ENCODE measurements at regions not wholly inside any gene's neighbourhood (a gene's known extent, or its start where the extent isn't known, plus 50 kb on each side); places are given as distances from the start of the nearest gene placed in this dataset.

GRCh38 chr21:28644762-28645161, 347.9 kb downstream of the LTN1 start:
- no peak for DNase-seq (ENCODE audit: low read depth)

- no peak for DNase-seq (ENCODE audit: low read depth)
These were observed 349.8 kb downstream of the LTN1 start for GRCh38 chr21:28642891-28643290.

- DNase-seq (ENCODE audit: low read depth): no peak
These were observed 350.9 kb downstream of the LTN1 start for GRCh38 chr21:28641731-28642130.

GRCh38 chr21:28640326-28640725, 352.4 kb downstream of the LTN1 start:
- DNase-seq (ENCODE audit: low read depth): no peak

- no peak for DNase-seq (ENCODE audit: low read depth)
These were observed 352.9 kb downstream of the LTN1 start for GRCh38 chr21:28639737-28640136.

- DNase-seq (ENCODE audit: low read depth): no peak
These were observed 355.7 kb downstream of the LTN1 start for GRCh38 chr21:28636752-28637691.

- no peak for DNase-seq (ENCODE audit: low read depth)
These were observed 357.1 kb downstream of the LTN1 start for GRCh38 chr21:28635541-28635940.

GRCh38 chr21:28633839-28634555, 358.7 kb downstream of the LTN1 start:
- no peak for DNase-seq (ENCODE audit: low read depth)

- no peak for DNase-seq (ENCODE audit: low read depth)
These were observed 359.8 kb downstream of the LTN1 start for GRCh38 chr21:28632755-28633408.

- no peak for DNase-seq (ENCODE audit: low read depth)
These were observed 365.0 kb downstream of the LTN1 start for GRCh38 chr21:28627691-28628090.

GRCh38 chr21:28627261-28627660, 365.4 kb downstream of the LTN1 start:
- no peak for DNase-seq (ENCODE audit: low read depth)

- no peak for DNase-seq (ENCODE audit: low read depth)
These were observed 368.1 kb downstream of the LTN1 start for GRCh38 chr21:28624626-28625025.

- DNase-seq (ENCODE audit: low read depth): no peak
These were observed 375.4 kb downstream of the LTN1 start for GRCh38 chr21:28617300-28617699.

GRCh38 chr21:28615276-28615675, 377.4 kb downstream of the LTN1 start:
- DNase-seq (ENCODE audit: low read depth): no peak

- DNase-seq (ENCODE audit: low read depth): no peak
These were observed 377.9 kb downstream of the LTN1 start for GRCh38 chr21:28614791-28615190.

- DNase-seq (ENCODE audit: low read depth): no peak
These were observed 384.0 kb downstream of the LTN1 start for GRCh38 chr21:28608646-28609045.

- no peak for DNase-seq (ENCODE audit: low read depth)
These were observed 385.1 kb downstream of the LTN1 start for GRCh38 chr21:28607545-28607944.

GRCh38 chr21:28604946-28605537, 387.6 kb downstream of the LTN1 start:
- no peak for DNase-seq (ENCODE audit: low read depth)

- no peak for DNase-seq (ENCODE audit: low read depth)
These were observed 390.1 kb downstream of the LTN1 start for GRCh38 chr21:28602546-28602945.

GRCh38 chr21:28598214-28598613, 394.5 kb downstream of the LTN1 start:
- DNase-seq (ENCODE audit: low read depth): no peak

- DNase-seq (ENCODE audit: low read depth): no peak
These were observed 400.3 kb downstream of the LTN1 start for GRCh38 chr21:28592205-28592865.

- no peak for DNase-seq (ENCODE audit: low read depth)
These were observed 402.0 kb downstream of the LTN1 start for GRCh38 chr21:28590676-28591075.

Data from activated T-helper 9 cell treated with anti-CD3 and anti-CD28 coated beads, Interleukin-2, amount 50 U/mL, for 16 hours (primary cell).